Stimulated activated CD8-positive, alpha-beta memory T cell treated with anti-CD3 and anti-CD28 coated beads, Interleukin-4, amount 100 ng/mL, for 48 hours (primary cell): ENCODE measurements at regions not wholly inside any gene's neighbourhood (a gene's known extent, or its start where the extent isn't known, plus 50 kb on each side); places are given as distances from the start of the nearest gene placed in this dataset.
"Not testable (repeated sequence)": the region's sequence is repeated elsewhere in the genome, so short reads cannot be mapped to it uniquely, and the experiment has no call there.

Experiments used
- DNase-seq: peaks from one replicate; pipeline ENCODE4 v3.0.0-alpha.2; 2020

DNA sequence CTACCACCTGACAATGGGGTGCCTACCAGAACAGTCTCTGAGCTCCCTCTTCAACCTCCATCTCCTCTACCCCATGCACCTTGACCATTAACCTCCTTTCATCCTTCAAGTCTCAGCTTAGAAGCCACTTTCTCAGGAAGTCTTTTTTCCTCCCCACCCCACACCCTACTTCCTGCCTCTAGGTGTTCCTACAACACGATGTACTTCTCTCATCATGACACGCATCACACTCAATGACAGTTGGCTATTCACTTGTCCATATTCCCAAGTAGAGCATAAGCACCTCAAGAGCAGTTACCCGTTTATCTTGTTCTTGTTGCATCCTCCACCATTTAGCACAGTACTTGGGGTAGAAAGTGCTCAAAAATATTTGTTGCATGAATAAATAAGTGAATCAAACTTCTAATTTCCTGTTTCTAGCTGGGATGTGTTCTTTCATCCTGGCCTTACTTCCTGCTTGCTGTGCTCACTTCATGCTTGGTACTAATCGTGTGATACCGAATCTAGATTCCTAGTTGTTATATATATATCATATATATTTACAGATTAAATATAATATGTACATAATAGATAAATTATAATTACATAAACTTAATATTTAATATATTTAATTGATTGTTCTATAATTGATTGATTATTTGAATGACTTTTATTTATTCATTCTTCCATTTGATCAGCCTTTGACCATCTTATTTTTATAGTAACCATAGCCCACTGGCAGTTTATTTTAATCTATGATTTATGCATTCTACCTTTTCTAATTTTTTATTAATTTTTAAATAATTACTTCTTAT is 177.5 kb upstream of the TMEM45B start:
- DNase-seq, result no peak

DNA sequence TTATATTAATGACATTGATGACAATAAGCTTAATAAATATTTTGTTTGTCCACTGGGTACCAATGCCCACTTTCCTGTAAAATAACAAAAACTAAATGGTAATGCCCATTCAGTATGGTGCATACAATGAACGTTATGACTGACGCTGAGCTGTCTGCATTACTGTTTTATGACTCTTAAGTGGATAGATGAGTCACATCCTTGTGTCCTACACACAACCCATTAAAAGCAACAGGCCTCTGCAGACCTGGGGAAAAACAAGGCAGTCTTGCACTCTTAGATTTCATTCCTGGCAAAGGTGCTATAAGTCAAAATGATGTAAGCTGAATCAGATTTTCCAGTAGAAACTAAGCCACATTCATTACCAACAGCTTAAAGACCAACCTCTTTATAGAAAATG is 176.3 kb upstream of the TMEM45B start:
- peak; percentile 44 for DNase-seq

DNA sequence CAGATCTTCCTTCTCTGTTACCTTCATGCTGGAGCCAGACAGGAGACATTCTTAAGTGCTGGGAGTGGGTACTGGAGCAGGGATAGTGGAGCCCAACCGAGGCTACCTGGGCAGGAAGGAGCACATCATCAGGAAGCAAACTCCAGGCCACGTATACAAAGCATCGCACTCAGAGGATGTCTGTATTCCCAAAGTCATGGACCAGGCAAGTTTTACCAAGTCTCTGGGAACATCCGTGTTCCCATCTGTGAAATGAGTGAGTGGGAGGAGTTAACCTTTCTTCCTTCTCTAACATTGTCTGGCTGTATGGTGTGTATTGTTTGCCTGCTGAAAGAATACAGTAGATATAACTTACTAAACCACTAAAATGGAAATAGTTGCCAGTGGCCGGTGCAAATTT is 175.0 kb upstream of the TMEM45B start:
- DNase-seq, result no peak

DNA sequence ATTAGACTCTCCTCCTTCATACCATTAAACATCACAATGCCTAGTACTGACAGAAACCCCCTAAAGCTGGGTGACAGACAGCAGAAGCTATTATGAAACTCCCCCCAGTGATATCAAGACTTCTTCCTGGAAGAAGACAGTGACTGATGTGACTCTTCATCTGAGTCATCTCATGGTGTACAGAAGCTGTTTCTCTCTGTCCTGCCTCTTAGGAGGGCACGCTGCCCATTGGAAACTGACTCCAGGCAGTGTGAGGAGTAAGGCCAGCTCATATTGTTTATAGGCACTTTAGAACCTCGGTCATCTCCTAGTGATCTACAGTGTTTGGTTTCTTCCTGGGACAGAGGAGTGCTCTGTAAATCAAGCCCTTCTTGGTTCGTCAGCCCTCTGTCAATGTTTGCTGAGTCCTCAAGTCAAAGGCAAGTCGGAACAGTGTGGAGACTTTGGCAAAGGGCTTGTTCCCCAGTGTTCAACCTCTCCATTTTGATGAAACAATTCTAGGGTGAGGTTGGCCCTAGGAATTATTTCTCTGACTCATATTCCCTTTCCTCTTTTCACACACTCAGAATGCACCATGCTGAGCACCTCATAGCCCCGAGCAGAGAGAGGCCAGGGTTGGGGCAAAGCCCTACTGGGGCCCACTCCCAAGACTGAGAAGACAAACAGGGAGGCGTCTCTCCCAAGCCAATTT is 172.5 kb upstream of the TMEM45B start:
- peak; percentile 46 for DNase-seq

DNA sequence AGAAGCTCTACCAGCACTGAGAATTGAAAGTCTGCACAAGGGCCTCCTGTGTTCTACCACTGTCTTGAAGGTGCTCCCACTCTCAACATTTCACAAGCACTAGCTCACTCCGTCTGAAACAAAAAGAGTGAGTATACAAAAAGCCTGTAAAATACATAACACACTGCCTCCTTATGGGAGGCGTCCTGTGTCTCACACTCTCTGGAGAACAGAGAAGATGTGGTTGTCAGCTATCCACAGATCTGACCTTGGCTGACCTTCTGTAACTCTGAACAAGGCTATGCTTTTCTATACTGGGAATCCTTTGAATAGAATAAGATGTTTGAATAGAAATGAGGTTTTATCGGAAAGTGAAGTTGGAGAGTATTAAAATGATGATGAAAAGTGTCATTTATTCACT is 171.3 kb upstream of the TMEM45B start:
- DNase-seq, result no peak

DNA sequence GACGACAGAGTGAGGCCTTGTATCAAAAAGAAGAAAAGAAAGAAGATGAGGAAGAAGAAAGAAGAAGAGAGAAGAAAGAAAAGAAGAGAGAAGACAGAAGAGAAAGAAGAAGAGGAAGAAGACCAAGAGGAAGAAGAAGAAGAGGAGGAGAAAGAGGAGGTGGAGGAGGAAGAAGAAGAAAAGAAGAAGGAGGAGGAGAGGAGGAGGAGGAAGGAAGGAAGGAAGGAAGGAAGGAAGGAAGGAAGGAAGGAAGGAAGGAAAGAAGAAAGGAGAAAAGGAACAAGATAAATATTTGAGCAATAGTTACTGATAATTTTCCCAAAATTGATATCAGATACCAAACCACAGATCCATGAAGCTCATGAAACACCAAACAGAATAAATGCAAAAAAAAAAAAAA is 169.7 kb upstream of the TMEM45B start:
- no peak for DNase-seq

DNA sequence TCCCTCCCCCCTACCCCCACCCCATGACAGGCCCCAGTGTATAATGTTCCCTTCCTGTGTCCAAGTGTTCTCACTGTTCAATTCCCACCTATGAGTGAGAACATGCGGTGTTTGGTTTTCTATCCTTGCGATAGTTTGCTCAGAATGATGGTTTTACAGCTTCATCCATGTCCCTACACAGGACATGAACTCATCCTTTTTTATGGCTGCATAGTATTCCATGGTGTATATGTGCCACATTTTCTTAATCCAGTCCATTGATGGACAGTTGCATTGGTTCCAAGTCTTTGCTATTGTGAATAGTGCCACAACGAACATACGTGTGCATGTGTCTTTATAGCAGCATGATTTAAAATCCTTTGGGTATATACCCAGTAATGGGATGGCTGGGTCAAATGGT is 165.6 kb upstream of the TMEM45B start:
- DNase-seq, result not testable (repeated sequence)

DNA sequence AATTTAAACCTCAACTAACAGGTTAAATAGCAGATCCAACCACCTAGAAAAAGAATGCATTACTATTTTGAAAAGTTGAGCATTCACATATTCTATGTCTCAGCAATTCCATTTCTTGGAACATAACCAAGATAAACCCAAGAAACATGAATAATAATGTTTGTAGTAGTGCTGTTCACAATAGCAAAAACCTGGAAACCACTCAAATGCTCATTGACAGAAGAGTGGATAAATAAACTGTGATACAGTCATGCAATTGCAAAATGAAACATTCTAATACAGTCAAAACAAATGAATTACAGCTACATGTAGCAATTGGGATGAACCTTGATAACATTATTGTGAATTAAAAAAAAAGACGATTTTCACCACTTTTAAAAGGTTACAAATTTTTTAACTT is 162.8 kb upstream of the TMEM45B start:
- no peak for DNase-seq

DNA sequence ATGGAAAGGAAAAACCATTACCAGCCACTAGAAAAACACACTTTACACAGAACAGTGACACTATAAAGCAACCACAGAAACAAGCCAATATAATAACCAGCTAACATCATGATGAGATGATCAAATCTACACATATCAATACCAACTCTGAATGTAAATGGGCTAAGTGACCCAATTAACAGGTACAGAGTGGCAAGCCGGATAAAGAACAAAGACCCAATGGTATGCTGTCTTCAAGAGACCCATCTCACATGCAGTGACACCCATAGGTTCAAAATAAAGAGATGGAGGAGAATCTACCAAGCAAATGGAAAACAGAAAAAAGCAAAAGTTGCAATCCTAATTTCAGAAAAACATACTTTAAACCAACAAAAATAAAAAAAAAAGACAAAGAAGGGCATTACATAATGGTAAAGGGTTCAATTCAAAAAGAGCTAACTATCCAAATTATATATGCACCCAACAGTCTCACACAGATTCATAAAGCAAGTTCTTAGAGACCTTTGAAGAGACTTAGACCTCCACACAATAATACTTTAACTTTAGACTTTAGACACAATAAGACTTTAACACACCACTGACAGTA is 160.3 kb upstream of the TMEM45B start:
- DNase-seq, result no peak

DNA sequence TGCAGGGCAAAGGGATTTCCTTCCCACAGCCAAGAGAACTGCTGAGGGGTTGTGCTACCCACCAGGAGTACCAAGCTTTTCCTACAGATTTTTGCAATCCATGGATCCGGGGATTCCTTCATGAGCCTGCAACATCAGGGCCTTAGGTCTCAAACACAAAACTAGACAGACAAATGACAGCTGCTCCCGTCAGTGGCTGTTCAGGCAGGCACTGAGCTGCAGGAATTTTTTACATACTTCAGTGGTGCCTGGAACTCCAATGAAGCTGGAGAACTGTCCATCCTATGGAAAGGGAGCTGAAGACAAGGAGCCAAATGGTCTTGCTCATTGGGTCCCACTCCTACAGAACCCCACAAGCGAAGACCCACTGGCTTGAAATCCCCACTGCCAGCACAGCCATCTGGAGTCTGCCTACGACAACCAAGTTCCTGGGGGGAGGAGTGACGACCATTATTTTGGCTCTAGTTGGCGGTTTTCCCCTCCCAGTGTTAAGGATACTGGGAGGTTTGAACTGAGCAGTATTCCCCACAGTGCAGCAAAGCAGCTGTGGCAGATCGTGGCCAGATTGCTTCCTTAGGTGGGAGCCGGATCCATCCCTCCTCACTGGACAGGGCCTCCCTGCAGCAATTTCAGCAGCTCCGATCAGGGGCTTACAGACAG is 157.7 kb upstream of the TMEM45B start:
- no peak for DNase-seq

DNA sequence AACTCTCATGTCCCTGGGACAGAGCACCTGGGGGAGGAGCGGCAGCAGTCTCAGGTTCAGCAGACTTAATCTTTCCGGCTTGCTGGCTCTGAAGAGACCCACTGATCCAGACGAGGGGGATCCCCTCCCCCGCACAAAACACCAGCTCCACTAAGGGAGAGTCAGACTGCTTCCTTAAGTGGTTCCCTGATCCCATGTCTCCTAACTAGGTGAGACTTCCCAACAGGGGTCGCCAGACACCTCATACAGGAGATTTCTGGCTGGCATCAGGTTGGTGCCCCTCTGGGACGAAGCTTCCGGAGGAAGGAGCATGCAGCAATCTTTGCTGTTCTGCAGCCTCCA is 157.2 kb upstream of the TMEM45B start:
- DNase-seq, result no peak

DNA sequence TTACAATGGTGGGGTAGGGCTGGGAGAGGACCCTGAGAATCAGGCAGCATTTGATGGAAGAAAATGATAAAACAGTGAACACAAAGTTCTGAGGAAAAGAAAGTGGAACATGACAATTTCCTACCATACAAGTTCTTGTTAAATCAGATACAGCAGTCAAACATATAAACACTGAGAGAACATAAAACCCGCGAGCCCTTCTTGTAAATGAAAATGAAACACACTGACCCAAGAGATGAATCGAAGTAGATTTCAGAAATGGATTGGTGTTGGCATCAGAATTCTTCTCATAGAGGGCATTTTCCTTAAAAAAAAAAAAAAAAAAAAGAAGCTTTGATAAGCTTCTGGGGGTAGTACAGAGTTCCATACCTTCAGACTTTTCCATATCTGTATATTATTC is 134.7 kb upstream of the TMEM45B start:
- DNase-seq, result no peak

DNA sequence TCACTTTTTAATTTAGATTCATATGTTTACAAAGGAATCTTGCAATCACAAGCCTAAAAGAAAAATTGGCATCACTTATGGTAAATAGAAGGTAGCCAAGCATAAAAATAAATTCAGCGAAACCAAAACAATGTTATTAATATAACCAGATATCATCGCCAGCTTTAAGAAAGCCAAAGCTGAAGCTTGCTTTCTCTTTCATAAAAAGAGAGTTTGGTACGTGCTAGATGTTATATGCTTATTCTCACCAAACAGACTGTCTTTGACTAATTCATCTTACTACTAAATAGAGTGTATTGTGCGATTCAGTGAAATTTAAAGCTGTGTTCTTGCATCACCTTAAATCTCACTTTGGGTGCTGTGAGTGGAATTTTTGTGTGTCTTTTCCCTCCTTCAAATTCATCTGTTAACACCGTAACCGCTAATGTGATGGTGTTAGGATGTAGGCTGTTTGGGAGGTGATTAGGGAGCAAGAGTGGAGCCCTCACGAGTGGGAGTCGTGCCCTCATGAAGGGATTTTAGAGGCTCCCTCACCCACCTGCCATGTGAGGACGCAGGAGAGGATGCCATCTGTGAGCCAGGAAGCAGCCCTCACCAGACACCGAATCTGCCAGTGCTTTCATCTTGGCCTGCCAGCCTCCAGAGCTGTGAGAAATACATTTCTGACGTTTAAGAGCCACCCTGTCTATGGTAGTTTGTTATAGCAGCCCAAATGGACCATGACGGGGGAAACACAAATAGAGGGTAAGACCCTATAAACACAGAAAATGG is 134.1 kb upstream of the TMEM45B start:
- DNase-seq, result no peak

DNA sequence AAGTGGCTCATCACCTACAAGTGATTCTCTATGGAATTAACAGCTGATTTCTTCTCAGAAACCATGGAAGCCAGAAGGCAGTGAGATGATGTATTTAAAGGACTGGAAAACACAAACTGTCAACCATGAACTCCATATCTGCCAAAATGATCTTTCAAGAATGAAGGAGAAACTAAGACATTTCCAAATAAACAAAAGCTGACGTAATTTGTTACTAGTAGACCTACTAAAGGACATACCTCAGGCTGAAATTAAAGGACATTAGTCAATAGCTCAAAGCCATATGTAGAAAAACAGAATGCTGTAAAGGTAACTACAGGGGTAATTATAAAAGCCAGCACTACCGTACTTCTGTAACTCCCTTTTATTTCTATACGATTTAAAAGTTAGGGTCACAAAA is 129.4 kb upstream of the TMEM45B start:
- no peak for DNase-seq

DNA sequence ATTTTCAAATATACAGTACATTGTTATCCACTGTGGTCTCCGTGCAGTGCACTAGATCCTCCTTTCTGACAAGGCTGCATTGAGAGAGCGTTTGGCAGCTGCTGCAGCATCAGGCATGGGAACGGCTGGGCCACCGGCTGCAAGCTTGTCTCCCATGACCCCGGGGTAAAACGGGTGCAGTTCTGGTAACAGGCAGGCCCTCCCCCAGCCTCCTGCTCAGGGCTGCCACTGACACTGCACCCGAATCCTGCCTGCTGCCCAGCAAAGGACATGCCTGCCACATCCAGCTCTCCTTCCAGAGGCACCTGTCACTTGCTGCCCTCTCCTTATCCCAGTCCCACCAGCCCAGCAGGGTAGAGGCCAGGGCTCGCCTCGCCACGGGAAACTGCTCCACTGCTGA is 124.5 kb upstream of the TMEM45B start:
- DNase-seq, result no peak

DNA sequence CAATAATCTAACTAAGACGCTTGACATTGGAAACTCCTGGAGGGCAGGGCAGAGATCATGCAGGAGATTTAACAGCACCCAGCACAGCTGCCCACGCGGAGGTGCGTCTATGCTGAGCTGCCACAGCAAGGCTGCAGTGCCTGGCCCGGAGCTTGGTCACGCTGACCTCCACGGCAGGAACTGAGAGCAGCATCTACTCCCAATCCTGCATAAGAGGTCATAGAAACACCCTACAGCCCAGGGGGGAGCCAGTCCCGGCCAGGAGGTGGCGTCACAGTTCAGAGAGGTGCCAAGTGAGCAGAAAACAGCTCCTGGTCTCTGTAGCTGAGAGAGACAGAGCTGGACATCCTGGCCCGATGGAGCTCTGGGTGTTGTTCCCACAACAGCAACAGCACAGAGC is 121.1 kb upstream of the TMEM45B start:
- DNase-seq, result peak; percentile 45

DNA sequence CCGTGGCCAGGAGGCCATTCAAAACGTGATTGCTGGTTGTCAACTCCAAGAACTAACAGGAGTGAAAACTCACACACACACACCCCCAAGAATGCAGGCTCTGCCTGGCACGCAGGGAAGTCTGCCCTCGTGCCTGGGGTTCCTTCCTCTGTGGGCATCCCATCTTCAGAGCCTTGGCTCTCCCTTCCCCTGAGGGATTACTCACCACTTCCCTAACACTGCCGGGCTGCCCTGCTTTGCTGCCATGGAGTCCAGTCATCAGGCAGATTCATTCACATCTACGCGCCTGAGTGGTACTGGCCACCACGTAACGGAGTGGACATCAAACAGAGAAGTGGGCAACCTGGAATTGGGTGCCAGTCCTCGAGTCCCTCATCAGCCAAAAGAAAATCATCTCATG is 120.7 kb upstream of the TMEM45B start:
- DNase-seq, result no peak

DNA sequence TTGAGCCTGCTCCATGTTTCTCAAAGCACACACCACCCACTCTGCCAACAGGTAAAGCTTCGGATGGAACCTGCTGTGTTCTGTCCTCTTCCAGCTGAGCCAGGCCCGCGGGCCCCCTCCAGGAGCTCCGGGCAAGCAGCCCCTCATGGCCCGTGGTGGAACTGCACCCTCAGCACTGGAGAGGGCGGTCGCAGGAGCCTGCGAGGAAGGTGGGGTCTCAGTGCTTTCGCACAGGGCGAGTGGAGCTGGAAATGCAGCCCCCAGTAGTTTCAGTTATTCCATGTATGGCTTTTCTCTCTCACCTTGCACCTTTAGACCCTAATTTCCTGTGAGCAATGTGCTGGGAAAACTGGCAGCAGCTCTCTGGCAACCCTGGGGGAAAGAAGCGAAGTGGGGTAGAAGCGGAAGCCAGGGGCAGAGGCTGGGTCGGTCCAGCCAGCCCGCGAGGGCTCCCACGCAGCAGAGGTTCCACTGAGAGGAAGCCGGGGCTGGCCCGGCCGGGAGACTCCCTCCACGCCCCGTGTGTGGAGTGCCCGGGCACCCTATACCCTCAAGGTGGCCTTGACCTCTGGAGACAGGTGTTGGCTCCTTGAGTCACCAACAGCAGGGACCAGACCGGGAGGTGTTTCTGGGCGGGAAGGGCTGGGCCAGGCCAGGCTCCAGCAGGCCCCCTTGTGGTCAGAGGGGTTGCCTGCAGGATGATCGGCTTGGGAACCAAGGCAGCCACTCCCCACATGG is 119.9 kb upstream of the TMEM45B start:
- peak; percentile 81 for DNase-seq

DNA sequence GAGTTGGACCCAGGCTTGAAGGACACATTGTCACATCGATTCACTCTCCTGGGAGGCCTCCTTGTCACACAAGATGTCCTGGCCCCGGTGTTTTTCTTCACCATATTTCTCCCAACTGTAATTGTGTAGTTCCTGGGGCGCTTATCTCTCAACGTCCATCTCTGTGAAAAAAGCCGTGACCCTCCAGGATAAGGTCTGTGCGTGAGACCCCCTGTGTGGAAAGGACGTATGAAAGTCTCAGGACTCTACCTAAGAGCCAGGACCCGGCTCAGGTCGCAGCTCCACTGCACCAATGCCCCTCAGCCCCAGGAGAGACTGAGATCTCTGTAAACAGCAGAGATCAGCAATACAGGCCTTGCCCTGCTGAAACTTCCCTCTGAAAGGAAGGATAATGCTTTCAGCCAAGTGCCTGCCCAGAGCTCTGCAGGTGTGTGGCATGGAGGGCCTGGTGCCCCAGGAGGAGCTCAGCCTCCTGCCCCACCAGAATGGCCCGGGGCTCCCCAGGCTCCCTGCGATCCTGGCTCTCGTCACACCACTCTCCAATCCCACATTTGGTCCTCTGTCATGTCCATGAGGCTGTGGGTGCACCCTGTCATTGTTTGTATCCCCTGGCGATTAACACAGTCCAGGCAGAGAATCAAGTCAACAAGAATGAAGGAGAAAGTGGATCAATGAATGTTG is 119.2 kb upstream of the TMEM45B start:
- no peak for DNase-seq

DNA sequence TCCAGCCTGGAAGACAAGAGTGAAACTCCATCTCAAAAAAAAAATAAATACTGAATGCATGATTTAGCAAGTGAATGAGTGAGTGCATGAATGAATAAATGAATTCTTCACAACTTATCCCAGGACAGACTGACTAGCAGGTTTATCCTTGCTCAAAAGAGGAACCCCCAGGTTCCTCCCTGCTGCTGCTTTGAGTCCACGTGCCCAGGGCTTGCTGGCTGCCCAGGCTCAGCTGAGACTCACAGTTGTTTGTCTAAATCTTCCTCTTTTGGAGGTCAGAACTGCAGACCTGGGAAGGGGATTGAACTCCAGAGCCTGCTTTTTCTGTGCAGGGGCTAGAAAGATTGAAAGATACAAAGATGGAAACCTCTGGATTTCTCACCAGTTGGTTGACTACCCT is 117.4 kb upstream of the TMEM45B start:
- DNase-seq, result no peak

DNA sequence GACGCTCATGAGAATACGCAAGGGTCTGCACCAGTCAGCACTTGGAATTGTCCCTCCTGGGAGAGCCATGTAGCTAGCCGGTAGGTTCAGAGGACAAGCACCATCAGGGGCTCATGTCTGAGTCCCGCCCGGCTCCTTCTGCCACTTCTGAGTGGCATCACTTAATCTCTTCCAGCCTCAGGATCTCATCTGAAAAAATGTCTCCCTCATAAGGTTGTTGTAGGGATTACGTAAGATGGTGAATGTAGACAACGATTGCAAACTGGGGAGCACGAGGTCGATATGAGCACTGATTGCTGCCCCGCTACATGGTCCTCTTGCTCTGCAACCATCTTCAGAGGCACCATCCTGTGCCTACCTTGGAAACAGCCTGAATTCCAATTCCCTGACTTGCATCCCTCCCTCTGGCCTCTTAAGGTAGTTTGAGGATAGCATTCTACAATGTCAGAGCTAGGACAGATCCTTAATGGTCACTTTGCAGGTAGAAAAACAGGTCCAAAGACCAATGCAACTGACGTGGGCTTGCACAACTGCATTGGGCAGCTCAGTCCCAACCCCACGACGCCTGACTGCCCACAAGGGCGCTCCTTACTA is 115.8 kb upstream of the TMEM45B start:
- DNase-seq, result no peak
